ENCODE measurements at regions not wholly inside any gene's neighbourhood (a gene's known extent, or its start where the extent isn't known, plus 50 kb on each side); places are given as distances from the start of the nearest gene placed in this dataset.

DNA sequence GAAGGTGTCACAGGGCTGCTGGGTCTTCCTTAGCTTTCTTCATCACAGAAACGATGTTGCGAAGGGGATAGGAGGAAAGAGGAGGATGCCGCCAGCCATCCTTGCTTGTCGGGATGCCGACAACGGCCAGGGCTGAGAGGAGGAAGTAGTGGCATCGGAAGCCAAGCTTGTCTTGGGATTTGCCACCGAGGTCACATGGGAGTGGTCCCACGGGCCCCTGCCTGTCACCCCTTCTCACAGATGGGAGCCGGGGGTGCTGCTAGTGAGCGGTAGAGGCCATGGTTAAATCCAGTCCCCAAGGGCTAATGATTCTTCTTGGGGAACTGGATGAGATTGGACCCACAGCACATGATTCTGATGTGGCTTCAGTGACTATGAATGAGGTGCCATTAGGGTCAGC is 1375.8 kb downstream of the BRD1 start:
- DNase-seq (ENCODE audit: low spot score) = no peak

DNA sequence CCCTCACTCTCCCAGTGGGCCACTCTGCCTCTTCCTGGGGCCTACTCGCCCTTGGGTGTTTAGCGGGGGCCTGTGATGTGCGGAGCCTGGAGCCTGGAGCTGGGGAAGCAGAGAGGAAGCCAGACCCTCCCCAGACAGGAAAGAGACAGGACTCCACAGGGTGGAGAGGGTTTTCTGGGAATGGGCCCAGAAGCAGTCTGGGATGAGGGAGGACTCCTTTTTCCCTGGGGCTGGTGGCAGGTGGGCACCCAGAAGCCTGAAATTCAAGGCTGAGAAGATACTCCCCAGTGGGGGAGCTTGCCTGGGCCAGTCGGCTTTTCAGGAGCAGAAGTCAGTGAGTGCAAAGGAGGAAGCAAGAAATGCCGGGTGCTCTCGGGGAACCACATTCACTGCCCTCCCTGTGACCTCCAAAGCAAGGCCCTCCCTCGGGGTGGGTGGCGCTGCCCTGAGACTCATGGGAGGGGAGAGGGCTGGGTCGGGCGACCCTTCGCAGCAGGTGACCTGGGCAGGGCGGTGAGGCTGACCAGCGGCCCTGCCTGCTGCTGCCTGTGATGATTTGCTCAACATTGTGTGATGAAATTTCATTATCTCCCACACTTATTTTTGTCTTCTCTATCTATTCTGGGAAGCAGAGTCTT is 1377.4 kb downstream of the BRD1 start:
- no peak for DNase-seq (ENCODE audit: low spot score)

DNA sequence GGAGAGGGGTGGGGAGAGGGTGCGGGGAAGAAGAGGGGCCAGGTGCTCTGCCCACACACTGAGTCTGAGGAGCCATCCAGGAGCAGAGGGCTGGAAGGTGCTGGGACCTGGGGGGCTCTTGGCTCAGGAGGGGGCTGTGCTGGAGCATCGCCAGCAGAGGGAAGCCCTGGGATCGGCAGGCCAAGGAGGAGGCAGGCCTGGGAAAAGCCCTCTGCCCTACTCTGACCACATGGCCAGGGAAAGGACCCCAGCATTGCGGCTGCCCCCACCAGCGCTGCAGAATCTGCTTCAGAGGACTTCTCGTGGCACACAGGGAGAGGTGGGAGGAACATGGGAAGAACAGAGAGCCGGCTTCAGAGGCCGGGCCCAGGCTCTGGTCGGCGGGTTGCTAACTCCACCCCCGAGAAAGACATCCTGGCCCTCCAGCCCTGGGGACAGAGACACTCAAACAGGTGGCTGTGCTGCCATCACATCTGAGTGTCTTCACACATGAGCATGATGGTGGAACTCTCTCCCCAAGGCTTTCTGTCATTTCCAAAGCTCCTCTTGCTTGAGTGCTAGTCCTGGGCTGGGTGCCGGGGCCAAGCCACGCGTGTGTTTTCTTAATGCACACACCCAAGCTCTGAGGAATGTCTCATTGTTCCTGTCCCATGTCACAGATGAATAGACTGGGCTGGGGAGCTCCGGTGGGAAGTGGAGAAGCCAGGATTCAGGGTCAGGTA is 1378.0 kb downstream of the BRD1 start:
- no peak for DNase-seq (ENCODE audit: low spot score)

DNA sequence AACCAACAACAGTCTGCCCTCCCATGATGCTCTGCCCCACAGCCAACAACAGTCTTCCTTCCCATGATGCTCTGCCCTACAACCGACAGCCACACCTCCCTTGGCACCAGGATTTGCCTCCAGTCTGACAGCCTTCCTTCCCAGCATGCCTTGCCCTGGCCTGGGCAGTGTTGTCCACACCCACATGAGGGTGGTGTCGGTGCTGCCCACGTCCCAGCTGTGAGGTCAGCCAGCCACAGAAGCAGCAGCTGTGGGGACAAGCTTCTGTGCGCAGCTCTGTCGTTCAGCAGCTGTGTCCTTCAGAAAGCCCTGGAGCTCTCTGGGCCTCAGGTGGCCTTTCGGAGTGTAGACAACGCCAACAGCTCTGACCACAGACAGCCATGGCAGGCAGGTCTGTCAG is 1378.9 kb downstream of the BRD1 start:
- DNase-seq (ENCODE audit: low spot score) = no peak

DNA sequence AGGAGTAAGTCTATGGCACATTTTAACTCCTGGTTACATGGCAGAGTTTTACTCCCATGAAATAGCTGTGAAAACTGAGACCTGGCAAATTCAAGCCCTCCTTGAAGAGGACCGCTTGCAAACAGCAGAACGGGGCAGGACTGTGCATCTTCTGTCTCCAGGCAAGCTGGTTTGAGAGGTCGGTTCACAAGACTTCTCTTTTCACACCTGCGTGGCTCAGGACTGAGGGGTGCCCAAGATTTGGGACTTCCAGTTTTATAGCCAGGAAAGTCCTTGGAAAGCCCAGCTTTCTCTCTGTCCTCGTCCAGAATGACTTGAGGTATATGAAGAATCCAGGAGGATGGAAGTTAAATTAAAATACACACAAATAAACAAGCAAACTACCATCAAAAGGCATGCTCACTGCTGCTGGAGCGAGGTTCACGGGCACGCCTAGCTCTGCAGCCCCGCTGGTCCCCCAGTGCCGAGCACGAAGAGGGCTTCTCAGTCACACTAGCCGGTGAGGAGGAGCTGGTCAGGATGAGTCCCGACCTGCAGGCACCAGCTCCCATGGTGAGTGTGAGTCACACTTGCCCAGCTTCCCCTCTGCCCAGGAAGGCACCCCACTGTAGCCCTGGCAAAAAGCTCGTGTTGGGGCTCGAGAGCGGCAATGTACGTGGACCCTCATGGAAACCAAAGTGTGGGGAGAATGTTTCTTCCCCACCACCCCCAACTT is 1382.4 kb downstream of the BRD1 start:
- no peak for DNase-seq (ENCODE audit: low spot score)

DNA sequence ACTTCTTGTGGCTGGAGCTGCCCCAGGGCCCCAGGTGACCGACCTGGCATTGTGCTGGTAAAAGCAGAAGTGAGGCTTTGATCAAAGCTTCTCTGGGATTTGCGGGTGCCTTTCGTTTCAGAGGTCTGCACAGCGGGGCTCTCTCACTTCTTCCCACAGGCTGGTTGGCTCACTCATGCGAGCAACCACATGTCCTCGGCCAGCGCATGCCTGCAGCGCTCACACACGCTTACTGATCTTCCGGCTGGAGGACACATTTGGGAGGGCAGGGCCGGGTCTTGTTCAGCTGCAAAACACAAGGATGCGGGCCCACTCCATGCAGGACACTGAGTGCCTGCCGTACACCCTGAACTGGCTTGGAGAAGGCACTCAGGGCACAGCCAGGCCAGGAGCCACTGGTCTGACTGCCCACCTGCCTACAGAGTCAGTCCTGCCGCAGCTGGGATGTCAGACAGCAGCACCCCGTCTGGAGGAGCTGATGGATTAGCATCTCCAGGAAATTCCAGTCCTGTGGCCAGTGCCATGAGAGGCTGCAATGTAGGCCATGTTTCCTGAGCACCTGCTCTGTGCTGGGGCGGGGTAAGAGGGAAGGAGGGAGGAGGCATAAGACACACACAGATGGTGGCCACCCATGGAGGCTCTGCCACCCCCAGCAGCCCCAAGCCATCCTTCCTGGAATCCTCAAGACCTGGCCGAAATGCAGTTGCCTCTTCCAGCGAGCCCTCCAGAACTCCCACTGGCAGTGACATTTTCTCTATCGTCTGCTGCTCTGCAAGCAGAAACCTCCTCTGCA is 1383.2 kb downstream of the BRD1 start:
- DNase-seq (ENCODE audit: low spot score) = no peak

DNA sequence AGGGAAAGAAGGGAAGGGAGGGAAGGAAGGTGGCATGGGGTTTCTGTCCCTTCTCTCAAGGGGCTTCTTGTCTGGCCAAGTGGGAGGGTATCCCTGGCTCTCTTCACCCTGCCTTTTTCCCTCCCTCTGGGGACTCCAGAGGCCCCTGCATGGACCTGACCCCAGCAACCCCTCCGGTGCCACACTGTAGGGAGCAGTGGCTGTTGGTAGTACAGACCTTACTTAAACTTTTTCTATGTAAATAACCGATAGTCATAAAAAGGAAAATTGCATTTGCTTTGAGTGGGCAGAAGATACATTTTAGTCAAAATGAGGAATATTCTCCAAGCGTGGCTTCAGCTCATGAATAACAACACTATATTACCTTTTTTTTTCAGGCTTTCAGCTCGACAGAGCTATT is 1384.0 kb downstream of the BRD1 start:
- DNase-seq (ENCODE audit: low spot score) = no peak

DNA sequence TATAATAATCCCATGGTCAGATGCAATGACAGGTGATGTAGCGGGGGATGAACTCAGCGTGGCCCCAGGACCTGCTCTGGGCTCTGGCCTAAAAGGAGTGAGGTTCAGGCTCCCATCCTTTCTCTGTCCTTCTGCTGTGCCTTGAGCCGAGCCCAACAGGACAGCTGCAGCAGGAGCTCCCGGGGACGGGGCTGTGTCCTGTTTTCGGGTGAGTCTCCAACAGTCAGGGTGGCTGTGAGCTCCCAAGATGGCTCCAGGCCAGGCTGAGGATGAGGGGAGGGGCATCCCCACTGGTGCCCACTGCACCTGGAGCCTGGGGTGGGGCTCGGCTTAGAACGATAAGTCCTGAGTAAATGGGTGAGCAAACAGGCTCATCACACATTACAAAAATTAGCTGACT is 1385.0 kb downstream of the BRD1 start:
- DNase-seq (ENCODE audit: low spot score) = no peak

DNA sequence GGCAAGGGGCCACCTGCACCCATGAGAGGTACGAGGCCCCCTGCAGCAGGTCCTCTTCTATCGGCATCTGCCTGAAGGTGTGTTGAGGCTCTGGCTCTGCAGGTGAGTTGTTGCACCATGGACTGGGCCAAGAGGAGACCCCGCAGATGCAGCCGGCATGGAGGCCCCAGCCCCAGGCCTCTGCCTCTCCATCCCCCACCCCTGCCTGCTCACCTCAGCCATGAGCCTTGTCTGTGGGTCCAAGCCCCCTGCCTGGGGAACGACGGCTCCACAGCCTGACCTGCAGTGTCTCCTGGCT is 1386.2 kb downstream of the BRD1 start:
- no peak for DNase-seq (ENCODE audit: low spot score)

DNA sequence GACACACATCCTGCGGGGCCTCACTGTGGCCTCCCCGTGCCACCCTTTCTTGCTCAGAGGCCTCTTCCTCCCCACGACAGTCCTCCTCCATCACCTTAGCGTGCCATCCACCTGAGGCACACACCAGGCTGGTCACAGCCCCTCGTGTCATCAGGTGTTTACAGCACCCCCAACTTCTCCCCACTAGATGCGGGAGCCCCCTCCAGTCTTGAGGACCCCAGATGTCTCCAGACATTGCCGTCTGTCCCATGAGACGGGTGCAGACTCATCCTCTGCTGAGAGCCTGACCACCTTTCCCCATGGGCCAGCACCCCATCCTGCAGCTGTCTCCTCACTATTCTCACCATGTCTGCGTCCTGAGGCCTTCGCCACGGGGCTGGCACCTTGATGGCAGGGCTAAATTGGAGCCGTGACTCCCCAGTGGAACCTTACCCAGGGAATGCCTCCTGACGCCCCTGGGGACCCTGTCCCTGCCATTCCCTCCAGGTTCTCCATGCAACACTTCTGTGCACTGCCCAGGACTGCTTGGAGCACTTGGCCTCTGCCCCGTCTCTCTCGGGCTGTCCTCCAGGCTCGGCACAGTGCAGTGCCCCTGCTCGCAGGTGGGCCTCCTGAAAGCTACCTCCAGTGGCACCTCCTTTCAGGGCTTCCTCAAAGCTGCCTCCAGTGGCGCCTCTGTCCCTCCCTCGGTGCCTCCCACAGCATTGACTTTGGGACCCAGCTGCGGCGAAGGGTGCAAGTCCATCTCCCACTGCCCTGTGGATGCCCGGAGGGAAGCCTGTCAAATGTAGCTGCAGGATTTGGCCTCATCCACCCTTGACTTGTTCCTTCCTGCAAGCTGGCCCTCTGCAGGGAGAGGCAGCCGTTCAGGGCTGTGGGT is 1386.8 kb downstream of the BRD1 start:
- DNase-seq (ENCODE audit: low spot score) = no peak

DNA sequence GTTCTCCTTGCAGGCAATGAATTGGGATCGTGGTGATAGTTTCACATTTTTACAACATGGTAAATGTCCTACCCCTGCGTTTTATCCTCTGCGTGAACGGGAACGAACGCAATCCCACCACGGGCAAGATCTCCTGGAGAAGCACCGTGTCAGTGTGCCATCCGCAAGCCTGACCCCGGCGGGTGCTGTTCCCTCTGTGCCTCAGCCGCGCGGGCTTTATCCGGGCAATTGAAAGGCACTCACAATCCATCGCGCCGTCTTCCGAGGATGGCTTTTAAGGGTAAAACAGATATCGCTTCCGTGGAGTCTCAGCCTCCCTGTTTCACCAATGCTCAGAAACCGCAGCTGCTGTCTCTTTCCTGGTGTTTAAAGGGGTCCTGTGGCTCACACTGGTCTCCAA is 1387.5 kb downstream of the BRD1 start:
- no peak for DNase-seq (ENCODE audit: low spot score)

DNA sequence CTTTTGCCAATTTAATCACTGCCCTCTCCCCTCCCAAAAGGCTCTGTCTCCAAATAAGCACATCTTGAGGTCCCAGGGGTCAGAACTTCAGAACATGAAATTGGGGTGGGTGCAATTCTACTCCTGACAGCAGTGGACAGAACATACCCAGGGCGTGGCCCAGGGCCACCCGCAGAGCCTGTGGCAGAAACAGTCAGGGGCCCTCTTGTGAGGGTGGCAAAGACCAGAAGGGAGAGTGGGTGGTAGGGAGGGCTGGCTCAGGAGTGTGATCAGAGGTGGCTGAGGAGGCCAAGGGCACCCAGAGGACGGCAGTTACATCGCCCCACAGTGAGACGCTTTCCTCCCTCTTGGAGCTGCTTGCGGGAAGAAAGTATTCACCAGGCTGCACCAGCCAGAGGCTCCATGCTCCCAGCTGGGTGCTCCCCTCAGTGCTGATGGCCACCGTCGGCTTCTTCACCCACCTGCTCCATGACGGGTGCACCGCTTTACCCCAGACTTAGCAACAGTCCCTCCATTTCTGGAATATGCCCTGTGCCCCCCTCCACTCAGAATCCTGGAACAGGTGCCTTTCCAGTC is 1388.0 kb downstream of the BRD1 start:
- no peak for DNase-seq (ENCODE audit: low spot score)

DNA sequence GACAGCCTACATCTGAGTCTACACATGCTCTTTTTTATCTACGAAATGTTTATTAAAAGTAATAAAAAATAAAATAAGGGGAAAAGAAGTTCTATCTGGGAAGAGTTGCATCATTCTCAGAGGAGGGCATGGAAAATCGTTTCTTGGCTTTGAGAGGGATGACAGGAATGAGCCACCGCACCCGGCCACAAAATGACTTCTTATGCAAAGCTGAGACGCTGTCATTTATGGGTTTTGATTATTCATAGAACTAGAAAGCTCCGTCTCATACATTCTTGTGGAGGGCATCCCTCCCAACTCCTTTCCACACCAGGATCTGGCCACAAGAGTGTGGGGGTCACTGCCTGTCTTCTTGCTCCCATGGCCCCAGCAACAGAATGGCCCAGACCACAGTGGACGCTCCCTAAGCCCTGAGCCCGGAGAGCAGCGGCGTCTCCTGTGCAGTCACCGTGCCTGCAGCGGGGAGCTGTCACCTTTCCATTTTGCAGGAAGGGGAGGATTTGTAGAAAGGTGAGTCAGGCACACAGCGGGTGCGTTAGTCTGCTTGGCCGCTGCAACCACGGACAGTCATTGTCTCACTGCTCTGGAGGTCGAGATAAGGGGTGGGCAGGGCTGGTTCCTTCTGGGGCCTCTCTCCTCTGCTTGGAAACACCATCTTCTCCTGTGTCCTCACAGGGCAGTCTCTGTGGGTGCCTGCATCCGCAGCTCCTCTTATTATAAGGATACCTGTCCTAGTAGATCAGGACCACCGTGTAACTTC is 1388.7 kb downstream of the BRD1 start:
- DNase-seq (ENCODE audit: low spot score) = no peak

DNA sequence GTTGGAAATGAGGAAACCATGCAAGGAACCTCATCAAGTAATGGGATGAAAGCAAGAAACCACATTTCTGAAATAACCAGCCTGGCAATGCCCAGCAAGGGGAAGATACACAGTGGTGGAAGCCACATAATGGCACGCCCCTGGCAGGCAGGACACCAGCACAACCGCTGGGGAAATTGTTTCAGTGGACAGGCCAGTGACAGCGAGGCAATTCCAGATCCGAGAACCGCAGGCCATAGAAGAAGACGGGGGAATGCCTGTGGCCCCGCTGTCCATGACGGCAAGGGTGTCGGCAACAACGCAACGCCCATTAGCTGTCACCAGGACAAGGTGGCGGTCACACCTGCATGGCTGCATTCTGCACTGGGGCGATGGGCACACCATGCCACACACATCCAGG is 1389.6 kb downstream of the BRD1 start:
- no peak for DNase-seq (ENCODE audit: low spot score)

DNA sequence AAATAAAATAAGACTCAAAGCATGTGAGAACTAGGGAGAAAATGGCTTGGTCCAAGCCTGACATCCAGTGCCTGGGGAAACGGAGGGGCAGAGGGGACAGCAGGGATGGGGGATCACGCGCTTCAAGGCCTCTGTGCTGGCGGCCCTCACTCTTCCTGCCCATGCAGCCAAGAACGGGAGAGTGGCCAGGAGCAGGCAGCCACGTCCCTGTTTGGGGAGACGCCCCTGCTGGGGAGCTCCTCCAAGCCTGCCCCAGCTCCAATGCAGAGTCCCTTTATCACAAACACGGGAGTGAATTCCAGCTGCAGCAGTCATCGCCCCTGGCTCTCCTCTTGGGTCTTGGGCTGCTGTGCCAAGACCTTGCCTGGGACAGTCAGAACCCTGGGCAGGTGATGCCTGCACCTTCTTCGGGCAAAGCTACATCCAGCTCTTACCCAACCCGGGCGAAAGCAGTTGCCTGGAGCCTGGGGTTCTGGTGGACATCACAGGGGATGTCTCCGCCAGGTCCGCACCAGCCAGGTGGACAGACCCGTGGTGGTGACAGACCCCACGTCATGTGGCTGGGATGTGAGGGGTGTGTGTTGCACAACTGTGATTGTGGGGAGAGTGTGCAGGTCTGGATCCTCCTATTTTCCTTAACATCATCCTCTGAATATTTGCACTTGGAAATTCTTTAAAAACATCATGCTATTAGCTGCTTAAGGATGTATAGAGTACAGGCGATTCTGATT is 1391.3 kb downstream of the BRD1 start:
- DNase-seq (ENCODE audit: low spot score) = no peak

DNA sequence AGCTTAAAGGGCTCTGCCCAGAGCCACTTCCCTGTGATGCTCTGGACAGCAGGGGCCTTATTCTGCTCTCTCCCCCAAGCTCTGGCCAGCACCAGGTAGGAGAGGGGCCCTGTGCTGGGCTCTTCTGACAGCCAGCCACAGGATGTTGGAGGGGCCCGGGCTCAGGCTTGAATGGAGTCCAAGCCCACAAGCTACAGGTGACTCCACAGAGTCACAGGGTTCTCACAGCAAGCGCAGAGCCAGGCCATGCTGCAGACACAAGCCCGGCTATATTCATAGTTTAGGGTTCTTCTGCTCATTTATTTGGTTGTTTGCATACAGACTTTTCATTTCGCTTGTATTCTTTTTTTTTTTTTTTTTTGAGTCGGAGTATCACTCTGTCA is 1392.8 kb downstream of the BRD1 start:
- no peak for DNase-seq (ENCODE audit: low spot score)

DNA sequence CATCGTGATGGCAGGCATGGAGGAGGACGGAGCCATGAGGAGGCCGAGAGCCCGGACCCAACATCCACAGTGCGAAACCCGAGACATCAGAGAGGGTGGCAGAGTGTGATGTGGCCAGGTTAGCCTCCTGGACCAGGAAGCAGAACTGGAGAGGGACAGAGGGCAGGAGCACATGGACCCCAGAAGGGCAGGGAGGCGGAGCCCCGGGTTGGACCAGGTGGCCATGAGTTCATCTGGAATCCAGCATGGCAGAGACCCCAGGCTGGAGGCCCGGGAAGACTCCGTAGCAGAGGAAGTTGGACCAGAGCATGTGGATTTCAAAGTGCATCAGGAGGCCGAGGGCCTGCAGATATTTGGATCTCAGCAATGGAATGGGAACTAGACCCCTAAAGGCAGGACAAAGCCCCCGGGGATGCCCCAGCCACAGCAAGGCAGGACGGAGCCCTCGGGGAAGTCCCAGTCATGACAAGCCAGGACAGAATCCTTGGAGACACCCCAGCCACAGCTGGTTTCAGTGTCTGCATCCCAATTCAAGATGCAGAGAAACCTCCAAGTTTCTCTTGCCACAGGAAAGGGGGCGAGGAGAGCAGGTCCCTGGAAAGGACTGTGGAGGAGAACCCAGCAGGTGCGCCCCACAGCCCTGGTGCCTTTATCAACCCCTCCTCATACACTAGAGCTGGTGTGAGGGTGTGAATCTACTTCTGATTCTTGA is 1393.4 kb downstream of the BRD1 start:
- no peak for DNase-seq (ENCODE audit: low spot score)

DNA sequence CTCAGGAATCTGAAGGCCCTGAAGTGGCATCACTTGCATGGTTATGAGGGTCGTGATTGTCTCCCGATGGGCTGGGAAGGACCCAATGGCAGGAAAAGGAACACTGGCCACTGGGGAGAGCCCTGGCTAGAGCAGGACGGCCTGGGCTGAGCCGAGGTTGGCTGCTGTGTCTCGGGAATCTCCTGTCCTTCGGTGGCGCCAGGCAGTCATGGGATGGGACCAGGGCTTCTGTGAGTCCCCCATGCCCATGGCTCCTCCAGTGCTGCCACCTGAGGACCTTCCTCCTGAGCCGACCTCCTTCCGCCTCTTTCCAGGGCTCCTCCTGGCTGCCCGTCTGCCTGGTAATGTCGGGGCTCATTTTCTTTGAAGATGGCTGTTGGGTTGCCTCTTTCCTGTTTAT is 1394.0 kb downstream of the BRD1 start:
- DNase-seq (ENCODE audit: low spot score) = no peak

DNA sequence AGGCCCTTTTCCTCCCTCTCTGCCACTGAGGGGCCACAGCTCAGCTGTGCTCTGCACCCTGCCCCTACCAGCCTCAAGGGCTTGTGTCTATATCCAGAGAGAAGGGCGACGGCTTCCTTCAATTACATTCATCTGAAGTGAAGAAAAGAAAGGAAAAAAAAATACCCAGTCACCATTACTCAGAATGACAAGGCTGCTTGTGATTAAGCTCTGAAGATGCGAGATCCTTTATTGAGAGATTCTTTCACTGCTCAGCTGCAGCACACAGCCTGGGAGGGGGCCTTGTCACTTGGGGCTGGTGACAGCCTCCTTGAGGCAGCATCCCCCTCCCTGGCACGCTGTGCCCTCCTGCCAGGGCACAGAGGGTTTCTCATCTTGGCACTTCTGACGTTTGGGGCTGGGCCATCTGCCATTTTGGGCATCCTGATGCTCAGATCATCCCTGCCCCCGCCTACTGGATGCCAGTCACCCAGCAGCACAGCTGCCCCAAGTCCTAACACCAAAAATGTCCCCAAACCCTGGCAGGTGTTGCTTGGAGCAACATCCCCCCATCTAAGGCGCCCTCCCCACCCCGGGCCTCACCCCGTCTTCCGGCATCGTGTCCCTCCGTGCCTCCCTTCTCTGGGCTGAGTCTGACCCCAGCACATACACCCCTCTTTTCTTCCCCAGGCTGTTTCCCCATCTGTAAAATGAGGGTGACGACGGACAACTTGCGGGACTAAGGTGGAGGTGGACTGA is 1394.7 kb downstream of the BRD1 start:
- no peak for DNase-seq (ENCODE audit: low spot score)
